DMS79 (cell line): ENCODE measurements at regions not wholly inside any gene's neighbourhood (a gene's known extent, or its start where the extent isn't known, plus 50 kb on each side); places are given as distances from the start of the nearest gene placed in this dataset.

ENCODE experiments used
- DNase-seq: peaks from one replicate; lab custom pipeline; 2025; lab: John Stamatoyannopoulos, UW

DNA sequence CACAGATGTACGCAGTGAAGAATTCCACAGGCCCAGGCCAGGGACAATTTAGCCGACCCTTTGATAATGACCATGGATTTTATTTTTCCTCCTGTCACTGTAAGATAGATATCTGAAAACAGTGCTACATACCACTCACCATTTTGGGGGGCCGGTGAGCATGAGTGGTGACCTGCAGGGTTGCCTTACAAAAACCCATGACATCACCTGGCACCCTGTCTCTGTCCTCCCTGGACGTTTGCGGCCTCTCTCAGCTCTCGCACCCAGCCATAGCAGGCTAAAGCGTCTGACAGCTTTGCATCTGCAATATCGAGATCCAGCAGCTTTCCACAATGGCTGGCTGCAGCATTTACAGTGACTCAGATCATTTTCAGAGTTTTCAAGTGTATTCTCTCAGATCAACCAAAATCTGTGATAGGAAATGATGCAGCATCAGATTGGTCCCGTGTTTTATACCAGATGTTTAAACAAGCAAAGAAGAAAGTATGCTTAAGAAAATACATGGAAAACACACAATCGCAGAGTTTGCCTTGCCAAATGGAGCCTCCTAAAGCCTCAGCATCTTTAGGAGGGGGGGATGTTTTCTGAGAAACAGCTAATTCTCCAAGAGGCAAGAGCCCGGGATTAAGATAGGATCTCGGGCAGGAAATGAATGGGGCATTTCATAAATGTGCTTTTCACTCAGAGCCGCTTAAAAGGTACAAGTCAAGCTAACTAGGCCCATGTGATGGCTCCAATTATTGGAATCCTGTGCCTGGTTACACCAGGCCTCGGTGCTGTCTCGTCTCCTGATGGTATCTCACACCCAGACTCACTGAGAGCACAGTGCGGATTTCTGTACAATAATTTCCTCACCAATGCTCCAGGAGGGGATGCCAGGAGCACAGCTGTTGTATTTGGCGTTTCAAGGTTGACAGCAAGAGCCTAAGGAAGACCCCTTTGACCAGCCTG lies 257.3 kb downstream of the XXYLT1 start:
- no peak for DNase-seq

DNA sequence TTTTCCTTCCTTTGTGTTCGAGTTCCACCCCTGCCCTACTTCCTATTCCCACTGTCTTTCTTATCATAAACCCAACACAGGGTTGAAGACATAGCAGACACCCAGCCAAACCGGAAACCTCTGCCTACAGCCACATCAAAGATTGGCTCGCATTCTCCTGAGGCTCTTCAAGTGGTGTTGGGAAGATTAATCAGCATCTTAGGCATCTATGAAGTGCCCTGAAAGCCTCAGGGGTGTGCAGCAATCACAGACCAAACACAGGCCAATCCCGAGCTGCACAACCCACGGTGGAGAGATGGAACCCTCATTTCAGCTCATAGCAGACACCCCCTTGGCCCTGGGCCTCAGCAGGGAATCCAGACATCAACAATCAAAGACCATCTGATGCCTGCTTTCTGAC lies 255.9 kb downstream of the XXYLT1 start:
- DNase-seq = peak; percentile 73

DNA sequence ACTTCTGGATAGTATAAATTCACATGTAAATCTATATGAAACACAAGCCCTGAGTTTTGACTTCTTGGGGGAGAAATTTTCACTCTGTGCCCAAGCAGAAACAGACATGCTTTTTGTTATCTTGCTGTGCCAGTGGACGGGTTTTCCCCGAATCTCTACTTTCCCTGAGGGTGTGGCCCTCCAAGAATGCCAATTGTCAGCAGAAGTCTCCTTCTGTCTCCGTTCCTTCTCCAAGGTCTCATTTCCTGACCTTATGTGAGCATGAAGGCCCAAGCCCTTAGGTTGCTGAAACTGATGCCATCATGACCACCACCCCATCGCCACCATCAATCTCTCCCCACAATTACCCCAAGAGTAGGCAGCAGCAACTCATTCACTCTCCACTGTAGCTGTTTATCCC lies 253.8 kb downstream of the XXYLT1 start:
- DNase-seq = no peak
